IMR-90 (cell line): ENCODE measurements at regions not wholly inside any gene's neighbourhood (a gene's known extent, or its start where the extent isn't known, plus 50 kb on each side); places are given as distances from the start of the nearest gene placed in this dataset.

Experiments
- ATAC-seq: fragments of 200-7000 bp; cut with Tn5 transposase; 2 replicates; pipeline ENCODE4 v1.9.1; 2020; ENCODE audit warnings: low read depth, mild to moderate bottlenecking, moderate library complexity
- BruUV-seq: library from RNA; stranded (reverse); fragments of 400-500 nt; replicated peaks from 2 replicates; lab custom pipeline; 2021; lab: Mats Ljungman, UMichigan
- CTCF ChIA-PET: fragments of 300-600 bp; formaldehyde crosslinking; extraction: SDS; loops from one replicate; lab custom pipeline; 2021; ENCODE audit warnings: antibody characterized with exemption; lab: Yijun Ruan, JAX
- POLR2A ChIA-PET: fragments of 300-600 bp; sonication (Branson Sonifier 250); formaldehyde crosslinking; loops from one replicate; lab custom pipeline; 2022; ENCODE audit warnings: antibody characterized with exemption; ENCODE audit not compliant: unreplicated experiment; lab: Charles Lee
- DNase-seq: peaks from one replicate; pipeline ENCODE4 v3.0.0; 2013
- H2AFZ ChIP-seq: replicated peaks from 2 replicates; pipeline ENCODE3; 2013; ENCODE audit warnings: low read length, mild to moderate bottlenecking; ENCODE audit not compliant: poor library complexity
- H2AK5ac ChIP-seq: 2 replicates; pipeline ENCODE4 v1.6.1; 2013; ENCODE audit warnings: low read depth, low read length, inconsistent platforms
- H2AK9ac ChIP-seq: replicated peaks from 2 replicates; pipeline ENCODE3; 2013; ENCODE audit warnings: mild to moderate bottlenecking, low read depth, low read length, moderate library complexity; ENCODE audit not compliant: poor library complexity
- H2BK120ac ChIP-seq: 2 replicates; pipeline ENCODE4 v1.6.1; 2013; ENCODE audit warnings: low read depth, low read length, inconsistent platforms
- H2BK15ac ChIP-seq: 3 replicates; pipeline ENCODE4 v1.6.1; 2013; ENCODE audit warnings: low read depth, low read length, inconsistent platforms
- H2BK20ac ChIP-seq: 2 replicates; pipeline ENCODE4 v1.6.1; 2013; ENCODE audit warnings: low read depth, mild to moderate bottlenecking, inconsistent platforms, low read length, moderate library complexity
- H2BK5ac ChIP-seq: 2 replicates; pipeline ENCODE4 v1.6.1; 2013; ENCODE audit warnings: mild to moderate bottlenecking, low read depth, low read length, inconsistent platforms; ENCODE audit not compliant: poor library complexity, severe bottlenecking
- H3K14ac ChIP-seq: replicated peaks from 2 replicates; pipeline ENCODE4 v1.6.1; 2013; ENCODE audit warnings: low read depth, low read length, inconsistent platforms
- H3K18ac ChIP-seq: 2 replicates; pipeline ENCODE4 v1.6.1; 2013; ENCODE audit warnings: low read depth, low read length, control low read depth
- H3K23ac ChIP-seq: 2 replicates; pipeline ENCODE4 v1.6.1; 2013; ENCODE audit warnings: low read depth, low read length, inconsistent platforms
- H3K27ac ChIP-seq: 2 replicates; pipeline ENCODE4 v1.5.1; 2013; ENCODE audit warnings: mild to moderate bottlenecking, control low read depth, low read length; ENCODE audit not compliant: insufficient read depth
- H3K27me3 ChIP-seq: 2 replicates; pipeline ENCODE4 v1.6.1; 2013; ENCODE audit warnings: low read length; ENCODE audit not compliant: control insufficient read depth, insufficient read depth
- H3K36me3 ChIP-seq: 2 replicates; pipeline ENCODE4 v1.6.1; 2013; ENCODE audit warnings: low read length, mixed read lengths; ENCODE audit not compliant: control insufficient read depth, insufficient read depth
- H3K4ac ChIP-seq: 2 replicates; pipeline ENCODE4 v1.6.1; 2013; ENCODE audit warnings: low read depth, low read length, inconsistent platforms
- H3K4me1 ChIP-seq: 2 replicates; pipeline ENCODE4 v1.6.1; 2013; ENCODE audit warnings: low read length, mixed read lengths; ENCODE audit not compliant: control insufficient read depth, insufficient read depth
- H3K4me2 ChIP-seq: 2 replicates; pipeline ENCODE4 v1.6.1; 2013; ENCODE audit warnings: low read depth, mild to moderate bottlenecking, control low read depth, low read length, moderate library complexity
- H3K4me3 ChIP-seq: 2 replicates; pipeline ENCODE4 v1.5.1; 2013; ENCODE audit warnings: low read depth, mild to moderate bottlenecking, control low read depth, low read length, moderate library complexity; ENCODE audit not compliant: insufficient read depth
- H3K56ac ChIP-seq: 2 replicates; pipeline ENCODE4 v1.6.1; 2013; ENCODE audit warnings: low read length, inconsistent platforms; ENCODE audit not compliant: insufficient read depth; ENCODE audit errors: extremely low read depth
- H3K79me1 ChIP-seq, 2 experiments: 2 replicates each; pipeline ENCODE4 v1.6.1; 2013; ENCODE audit warnings: low read length in 2 of 2, inconsistent platforms in 1 of 2, low read depth in 1 of 2
- H3K9ac ChIP-seq: 2 replicates; pipeline ENCODE4 v1.6.1; 2013; ENCODE audit warnings: low read depth, low read length, control low read depth
- H3K9me1 ChIP-seq: 2 replicates; pipeline ENCODE4 v1.6.1; 2013; ENCODE audit warnings: low read length, inconsistent platforms; ENCODE audit not compliant: insufficient read depth
- H3K9me3 ChIP-seq: 2 replicates; pipeline ENCODE4 v1.6.1; 2013; ENCODE audit warnings: low read length; ENCODE audit not compliant: control insufficient read depth, insufficient read depth
- H4K20me1 ChIP-seq: 2 replicates; pipeline ENCODE4 v1.6.1; 2013; ENCODE audit warnings: low read length, inconsistent platforms; ENCODE audit not compliant: insufficient read depth
- H4K5ac ChIP-seq: 2 replicates; pipeline ENCODE4 v1.6.1; 2013; ENCODE audit warnings: mild to moderate bottlenecking, low read depth, low read length, control low read depth
- H4K8ac ChIP-seq, 2 experiments: 2 replicates each; pipeline ENCODE4 v1.6.1; 2013; ENCODE audit warnings: low read depth in 2 of 2, low read length in 2 of 2, control low read depth in 1 of 2, inconsistent platforms in 1 of 2
- H4K91ac ChIP-seq: 2 replicates; pipeline ENCODE4 v1.6.1; 2013; ENCODE audit warnings: low read depth, low read length, inconsistent platforms; ENCODE audit not compliant: insufficient read depth
- BHLHE40 ChIP-seq: fragments of 150-350 bp; IDR thresholded peaks from 2 replicates; pipeline ENCODE4 v1.6.1; 2016; ENCODE audit warnings: mild to moderate bottlenecking, low read depth, low read length
- CEBPB ChIP-seq: IDR thresholded peaks from 2 replicates; pipeline ENCODE4 v1.6.1; 2012; ENCODE audit warnings: low read depth, low read length, improper control_type of control experiment
- CHD1 ChIP-seq: IDR thresholded peaks from 2 replicates; pipeline ENCODE4 v1.6.1; 2012; ENCODE audit warnings: low read depth, low read length, improper control_type of control experiment
- FOS ChIP-seq: fragments of 150-350 bp; IDR thresholded peaks from 2 replicates; pipeline ENCODE4 v1.6.1; 2016; ENCODE audit warnings: low read depth, low read length
- MXI1 ChIP-seq: IDR thresholded peaks from 2 replicates; pipeline ENCODE4 v1.6.1; 2012; ENCODE audit warnings: low read depth, mild to moderate bottlenecking, low read length, moderate library complexity, borderline replicate concordance
- RAD21 ChIP-seq: IDR thresholded peaks from 2 replicates; pipeline ENCODE4 v1.6.1; 2012; ENCODE audit warnings: low read length, improper control_type of control experiment
- RFX5 ChIP-seq: IDR thresholded peaks from 2 replicates; pipeline ENCODE4 v1.8.0; 2012; ENCODE audit warnings: low read depth, mild to moderate bottlenecking, low read length, moderate library complexity
- SMC3 ChIP-seq: fragments of 150-350 bp; IDR thresholded peaks from 2 replicates; pipeline ENCODE4 v1.6.1; 2016; ENCODE audit warnings: low read depth, mild to moderate bottlenecking, antibody characterized with exemption, low read length, moderate library complexity
- USF2 ChIP-seq: fragments of 150-350 bp; IDR thresholded peaks from 2 replicates; pipeline ENCODE4 v1.6.1; 2017; ENCODE audit warnings: mild to moderate bottlenecking, antibody characterized with exemption, low read length, low read depth
- dilution Hi-C: fragments of 300-500 bp; cut with HindIII; formaldehyde crosslinking; loops from one replicate; pipeline ENCODE4 v1.14.3; 2018; ENCODE audit warnings: low sequenced_read_pairs; ENCODE audit not compliant: unreplicated experiment
- in situ Hi-C: fragments of 300-500 bp; cut with MboI; formaldehyde crosslinking; loops from 3 replicates; pipeline ENCODE4 v1.14.3; 2019; ENCODE audit warnings: low sequenced_read_pairs, inconsistent platforms, mixed read lengths
- intact Hi-C: fragments of 100-400 bp; cut with micrococcal nuclease; formaldehyde crosslinking; loops from 2 replicates; pipeline ENCODE4 v1.10.0; 2022

- no peak overlapping the region for H3K4ac ChIP-seq
- H3K23ac ChIP-seq: no peak overlapping the region
- ATAC-seq (no peak; the same call in 1 of the 2 replicates), DNase-seq (peak; percentile 6)
- no peaks in the 10 kb centered on the region for H3K4me1 ChIP-seq
- H3K14ac ChIP-seq: no peak overlapping the region
- no peaks in the 10 kb centered on the region for H3K9me1 ChIP-seq
- no peaks in the 10 kb centered on the region for H4K20me1 ChIP-seq
- no peak overlapping the region for H2BK120ac ChIP-seq
- H2BK20ac ChIP-seq: no peak overlapping the region
- H2AK9ac ChIP-seq: no peak overlapping the region
- no peak overlapping the region for H3K27ac ChIP-seq
- no peak overlapping the region for H4K91ac ChIP-seq
- intact Hi-C loops (no loop called here), in situ Hi-C loops (no loop called here), dilution Hi-C loops (no loop called here)
- no peak overlapping the region for H3K18ac ChIP-seq
- no peaks in the 10 kb centered on the region for H3K79me1 ChIP-seq
- H4K5ac ChIP-seq: no peak overlapping the region
- no peak overlapping the region for H2BK15ac ChIP-seq
- H3K9me3 ChIP-seq: 0 out of 2 replicates have a peak, but pooled peaks cover 2% of the 10 kb centered on the region
- no peak overlapping the region for H2AFZ ChIP-seq
- no peak overlapping the region for H2AK5ac ChIP-seq
- no peak overlapping the region for H4K8ac ChIP-seq
- H3K4me2 ChIP-seq: no peak overlapping the region
- H3K56ac ChIP-seq: no peak overlapping the region
- H2BK5ac ChIP-seq: no peak overlapping the region
- ChIA-PET POLR2A (no interaction called here), CTCF (interaction anchor here (0.6 kb wide), 1 partner anchor 26 kb away, joined by 3 read pairs; no protein-coding TSS in a partner anchor)
- no peaks in the 10 kb centered on the region for H3K27me3 ChIP-seq
- no peak overlapping the region for H3K4me3 ChIP-seq
- no peak for TF ChIP-seq SMC3
- TF ChIP-seq CHD1: no peak
- TF ChIP-seq CEBPB: no peak
- TF ChIP-seq MXI1: no peak
- TF ChIP-seq BHLHE40: no peak
- no peak for TF ChIP-seq FOS
- no peak for TF ChIP-seq RFX5
- TF ChIP-seq RAD21: no peak
- no peak for TF ChIP-seq USF2
- H3K36me3 ChIP-seq: no peaks in the 10 kb centered on the region
- H3K9ac ChIP-seq: no peak overlapping the region
- no TSS peak for BruUV-seq
Observed at GRCh38 chr4:77538144-77538543, 67.5 kb upstream of the CXCL13 start.
